GM19438 (cell line): ENCODE measurements at regions not wholly inside any gene's neighbourhood (a gene's known extent, or its start where the extent isn't known, plus 50 kb on each side); places are given as distances from the start of the nearest gene placed in this dataset.
A peak's percentile ranks its signal among the peaks of the same experiment; 100 is the strongest.

ENCODE experiments used
- ATAC-seq: cut with Tn5 transposase; IDR thresholded peaks from one replicate; pipeline ENCODE4 v1.9.1; 2021; ENCODE audit warnings: low read depth; ENCODE audit not compliant: unreplicated experiment

- no peak for ATAC-seq
Measured at GRCh38 chr2:217331523-217332416, 471.9 kb upstream of the TNP1 start.

DNA sequence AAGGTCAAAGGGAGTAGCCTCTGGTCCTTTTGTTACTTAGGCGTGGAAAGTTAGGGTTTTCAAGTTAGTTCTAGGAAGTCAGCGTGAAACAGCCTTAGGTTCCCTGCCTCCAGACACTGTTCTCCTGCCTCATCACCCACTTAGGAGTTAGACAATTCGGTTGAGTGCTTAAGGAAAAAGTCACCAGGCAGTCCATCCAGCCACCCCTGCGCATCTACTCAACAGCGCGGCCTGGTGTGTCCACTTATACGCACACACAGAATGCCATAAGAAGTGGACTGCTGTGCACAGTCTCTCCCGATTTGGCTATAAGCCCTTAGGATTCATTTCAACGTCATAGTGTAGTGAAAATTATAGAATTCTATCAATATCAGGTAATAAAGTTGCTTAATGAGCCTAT lies 470.8 kb upstream of the TNP1 start:
- ATAC-seq, result no peak

DNA sequence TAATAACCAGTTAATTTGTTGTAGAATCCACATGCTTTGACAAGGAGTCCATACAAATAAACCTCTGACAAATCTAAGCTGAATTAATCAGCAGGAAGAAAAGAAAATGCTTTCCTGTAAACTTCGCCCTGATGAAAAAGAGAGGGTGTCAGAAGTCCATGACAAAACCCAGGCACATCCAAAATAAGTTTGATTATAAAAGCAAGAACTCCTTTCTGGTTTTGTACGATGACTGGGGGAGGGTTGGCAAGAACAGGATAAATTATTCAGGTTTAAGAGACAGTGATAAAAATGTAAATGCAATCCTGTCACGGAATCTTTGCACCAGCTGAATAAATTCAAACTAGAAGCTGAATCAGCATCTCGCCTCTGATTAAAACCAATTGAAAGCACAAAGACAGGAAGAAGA lies 469.2 kb upstream of the TNP1 start:
- no peak for ATAC-seq

DNA sequence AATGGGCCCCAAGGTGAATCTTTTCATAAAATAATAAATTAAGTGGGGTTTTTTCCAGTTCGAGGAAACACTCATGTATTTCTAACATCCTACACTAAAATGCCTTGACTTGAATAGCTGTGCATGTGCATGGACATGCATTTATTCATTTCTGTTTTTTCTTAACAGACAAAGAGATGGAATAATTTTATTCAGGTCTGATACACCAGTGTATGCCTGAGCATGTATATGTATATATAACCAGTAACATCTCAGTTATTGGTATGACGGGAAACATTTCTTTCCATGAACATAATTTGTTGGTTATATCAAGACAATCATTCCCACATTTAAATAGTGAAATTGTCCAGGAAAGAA lies 468.7 kb upstream of the TNP1 start:
- no peak for ATAC-seq

DNA sequence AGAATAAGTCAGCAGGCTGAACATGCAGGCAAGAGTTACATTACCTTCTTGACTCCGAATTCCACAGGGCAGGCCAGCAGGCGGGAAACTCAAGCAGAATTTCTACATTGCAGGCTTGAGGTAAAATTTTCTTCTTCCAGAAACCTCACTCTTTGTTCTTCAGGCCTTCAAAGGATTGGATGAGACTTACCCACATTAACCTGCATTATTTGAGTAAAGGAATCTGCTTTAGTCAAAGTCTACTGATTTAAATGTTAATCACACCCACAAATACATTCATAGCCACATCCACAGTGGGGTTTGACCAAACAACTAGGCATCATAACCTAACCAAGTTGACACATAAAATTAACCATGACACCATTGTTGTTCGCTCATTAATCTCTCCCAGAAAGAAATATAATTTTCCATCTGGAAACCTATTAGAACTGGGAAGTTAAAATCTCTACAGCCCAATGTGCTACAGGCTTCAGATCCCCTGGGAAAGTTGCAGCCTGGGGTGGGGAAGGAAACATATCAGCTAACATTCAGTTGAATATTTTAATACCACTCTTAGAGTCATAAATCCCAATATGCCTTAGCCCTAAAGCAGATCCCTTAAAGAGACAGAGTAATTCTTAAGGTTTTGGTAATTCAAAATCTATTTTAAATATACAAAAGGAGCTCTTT lies 468.2 kb upstream of the TNP1 start:
- no peak for ATAC-seq

GRCh38 chr2:217326238-217327022 lies 466.6 kb upstream of the TNP1 start:
- ATAC-seq, result no peak

DNA sequence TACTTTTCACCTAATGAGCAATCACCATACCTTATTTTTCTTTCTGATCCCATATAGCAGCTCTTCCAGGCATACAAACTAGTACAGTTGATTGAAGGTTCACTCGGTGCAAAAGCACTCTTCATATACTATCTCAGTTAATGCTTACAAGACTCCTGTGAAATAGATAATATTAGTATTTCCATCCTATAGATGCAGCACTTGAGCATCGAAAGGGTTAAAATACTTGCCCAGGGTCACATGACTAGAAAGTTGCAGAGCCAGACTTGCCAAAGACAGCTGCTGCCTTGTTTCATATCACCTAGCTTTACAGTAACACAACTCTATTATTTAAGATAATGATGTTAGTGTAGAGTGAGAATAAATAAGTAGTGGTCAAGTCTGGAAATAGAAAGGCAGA lies 466.0 kb upstream of the TNP1 start:
- ATAC-seq, result no peak

DNA sequence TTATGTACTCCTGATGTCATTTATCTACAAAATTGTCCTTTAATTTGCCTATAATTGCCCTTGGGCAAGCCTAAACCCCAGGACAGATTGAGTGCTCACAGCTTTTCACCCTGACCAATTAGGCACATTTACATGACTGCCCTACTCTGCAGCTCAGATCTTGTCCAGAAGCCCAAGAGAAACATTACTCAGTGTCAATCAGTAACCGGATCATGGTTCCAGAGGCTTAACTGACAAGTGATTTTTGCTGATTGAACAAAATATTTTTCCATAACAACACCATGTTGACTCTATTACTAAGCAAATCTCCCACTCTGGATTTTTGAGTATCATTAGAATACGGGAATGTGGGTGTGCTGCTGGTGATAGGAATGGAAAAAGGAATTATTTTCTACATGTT lies 465.4 kb upstream of the TNP1 start:
- no peak for ATAC-seq

- peak; percentile 74 for ATAC-seq
Measured at GRCh38 chr2:217316743-217317142, 456.9 kb upstream of the TNP1 start.

DNA sequence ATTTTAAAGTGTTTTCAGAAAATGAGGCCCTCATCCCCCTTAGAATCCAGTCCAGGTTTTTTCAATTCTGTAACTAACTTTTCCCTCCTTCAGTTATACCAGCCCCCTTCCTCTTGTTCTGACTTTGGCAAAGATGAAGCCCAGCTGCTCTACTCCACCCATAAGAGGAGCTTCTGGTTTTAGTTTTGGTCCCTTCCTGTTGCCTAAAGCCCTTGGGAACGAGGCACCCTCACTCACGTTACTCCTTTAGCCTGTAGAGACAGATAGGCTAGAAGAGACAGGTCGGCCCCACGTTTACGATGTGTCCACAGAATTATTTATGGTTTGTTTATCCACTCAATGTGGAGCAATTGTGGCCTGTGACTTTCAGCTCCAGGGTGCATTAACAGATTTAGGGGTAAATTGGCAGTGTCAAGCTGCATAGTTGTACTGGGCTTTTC lies 454.2 kb upstream of the TNP1 start:
- no peak for ATAC-seq

DNA sequence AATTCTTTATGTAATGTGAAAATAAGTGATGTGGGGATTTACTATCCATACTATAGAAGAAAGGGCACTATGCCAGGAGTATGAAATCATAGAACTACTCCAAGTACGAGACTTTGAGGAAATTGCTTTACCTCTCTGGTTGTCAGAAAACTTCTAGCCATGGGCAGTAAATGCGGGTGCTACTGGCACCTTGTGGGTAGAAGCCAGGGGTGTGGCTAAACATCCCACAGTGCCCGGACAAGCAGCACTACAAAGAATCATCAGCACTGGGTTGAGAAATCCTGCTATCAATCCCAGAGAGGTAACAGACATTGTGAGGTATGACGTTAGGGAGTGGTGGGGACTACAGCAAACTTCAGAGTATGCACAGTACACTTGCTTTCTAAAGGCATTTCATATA lies 453.5 kb upstream of the TNP1 start:
- no peak for ATAC-seq

DNA sequence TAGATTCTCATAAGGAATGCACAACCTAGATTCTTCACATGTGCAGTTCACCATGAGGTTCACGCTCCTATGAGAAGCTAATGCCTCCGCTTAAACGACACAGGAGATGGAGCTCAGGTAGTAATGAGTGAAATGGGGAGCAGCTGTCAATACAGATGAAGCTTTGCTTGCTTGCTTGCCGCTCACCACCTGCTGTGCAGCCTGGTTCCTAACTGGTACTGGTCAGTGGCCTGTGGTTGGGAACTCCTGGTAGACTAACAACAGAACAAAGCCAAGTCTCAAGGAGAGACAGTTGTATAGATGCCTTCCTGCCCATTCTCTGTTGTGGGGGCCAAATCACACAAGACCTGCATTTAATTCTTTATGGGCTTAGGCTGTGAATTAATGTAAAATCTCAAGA lies 449.2 kb upstream of the TNP1 start:
- no peak for ATAC-seq

DNA sequence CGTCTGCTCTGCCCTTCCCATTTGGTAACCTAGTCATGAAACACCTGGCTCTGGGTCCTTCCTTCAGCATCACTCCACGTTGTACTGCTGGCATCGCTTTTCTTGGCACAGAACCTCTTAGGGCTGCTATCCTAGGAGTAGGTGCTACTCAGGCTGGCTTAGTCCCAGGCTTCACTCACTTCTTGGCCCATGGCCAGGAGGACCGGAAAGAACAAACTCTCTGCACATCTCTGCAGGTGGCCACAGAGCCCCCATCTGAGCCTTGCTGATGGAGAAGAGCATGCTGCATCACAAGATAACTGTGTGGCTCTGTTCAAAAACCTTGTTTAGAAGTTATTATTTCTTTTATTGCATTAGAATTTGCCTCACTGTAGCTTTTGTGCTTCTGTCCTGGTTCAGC lies 447.2 kb upstream of the TNP1 start:
- ATAC-seq, result no peak

DNA sequence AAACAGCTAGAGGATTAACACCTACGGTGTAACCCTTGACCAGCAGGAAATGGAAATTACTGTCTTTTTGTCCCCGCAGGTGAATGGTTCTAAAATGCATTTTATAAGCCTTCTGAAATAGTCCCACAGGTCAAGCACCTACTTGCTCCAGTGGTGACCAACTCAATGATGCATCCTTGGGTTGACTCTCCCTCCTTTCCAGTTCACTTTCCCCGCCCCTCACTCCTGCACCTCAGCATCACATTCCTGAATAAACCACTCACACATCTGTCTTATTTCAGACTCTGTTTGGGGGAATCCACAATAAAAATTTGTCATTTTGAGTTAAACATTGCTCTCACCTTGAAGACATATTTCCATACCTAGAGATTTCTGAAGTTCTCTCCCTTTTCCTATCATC lies 446.0 kb upstream of the TNP1 start:
- ATAC-seq, result no peak

DNA sequence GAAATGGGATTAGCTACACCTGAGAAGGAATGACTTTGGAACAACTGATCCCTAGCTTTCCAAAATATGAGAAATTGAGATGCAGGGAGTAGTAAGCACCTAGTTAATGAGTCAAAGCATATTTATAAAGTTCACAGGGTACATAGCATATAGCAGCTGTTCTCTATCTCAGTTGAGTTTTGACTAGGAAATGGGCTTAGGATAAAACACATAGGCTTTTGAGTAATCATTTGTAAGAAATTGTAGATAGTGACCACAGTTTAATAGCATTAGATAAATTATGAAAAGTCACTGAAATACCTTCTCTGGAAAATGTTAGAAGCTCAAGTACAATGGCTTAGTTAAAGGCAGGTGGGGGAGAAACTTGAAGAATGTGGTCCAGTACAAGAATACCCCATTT lies 444.7 kb upstream of the TNP1 start:
- ATAC-seq, result no peak

DNA sequence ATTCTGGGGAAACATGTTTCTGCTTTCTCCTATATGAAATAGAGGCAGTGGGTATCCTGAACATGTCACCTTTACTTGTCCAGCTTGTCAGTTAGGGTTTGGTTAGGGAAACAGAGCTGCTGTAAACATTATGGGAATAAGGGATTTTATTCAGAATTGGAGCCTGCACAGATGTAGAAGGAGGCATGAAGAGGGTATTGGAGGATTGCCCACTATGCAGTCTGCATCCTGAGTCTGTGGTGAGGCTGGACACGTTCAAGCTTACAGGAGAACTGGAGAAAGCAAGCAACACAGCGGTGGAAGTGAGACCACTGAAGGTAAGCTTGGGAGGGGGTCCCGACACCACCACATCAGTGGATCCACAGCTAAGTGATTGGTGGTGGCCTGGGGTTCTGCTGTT lies 443.0 kb upstream of the TNP1 start:
- no peak for ATAC-seq

DNA sequence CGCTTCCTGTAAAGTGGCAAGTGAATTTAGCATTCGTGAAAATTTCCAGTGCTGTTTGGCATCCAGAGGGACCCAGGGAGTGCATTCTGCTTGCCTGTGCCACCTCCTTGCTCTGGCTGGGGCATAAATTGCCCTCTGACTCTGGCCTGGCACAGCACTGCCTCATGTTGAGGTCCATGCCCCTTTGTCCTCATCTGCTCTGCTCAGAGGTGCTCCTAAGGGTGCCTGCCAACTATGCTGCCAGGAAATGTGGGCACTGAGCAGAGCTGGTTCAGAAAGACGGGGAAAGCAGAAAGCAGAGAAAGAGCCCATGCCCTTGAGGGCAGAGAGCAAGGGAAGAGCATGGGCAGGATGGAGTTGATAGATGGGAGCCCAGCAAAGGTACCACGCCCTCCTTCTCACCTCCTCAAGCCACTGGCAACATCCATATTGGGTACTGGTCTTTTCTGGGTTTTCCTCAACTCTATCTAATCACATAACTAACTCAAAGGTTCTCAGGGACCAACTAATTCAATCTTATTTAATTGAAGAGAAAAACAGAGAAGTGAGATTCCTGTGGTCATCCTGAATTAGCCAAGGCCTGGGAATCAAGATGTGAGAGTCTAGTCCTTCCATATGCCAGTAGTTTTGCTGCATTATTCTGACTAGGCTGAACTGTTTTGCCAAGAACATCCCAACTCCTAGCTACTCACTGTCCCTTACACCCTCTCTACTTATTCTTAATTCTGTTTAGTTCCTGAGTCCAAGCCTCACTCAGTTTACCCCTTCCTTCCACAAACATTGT lies 441.5 kb upstream of the TNP1 start:
- ATAC-seq, result no peak

DNA sequence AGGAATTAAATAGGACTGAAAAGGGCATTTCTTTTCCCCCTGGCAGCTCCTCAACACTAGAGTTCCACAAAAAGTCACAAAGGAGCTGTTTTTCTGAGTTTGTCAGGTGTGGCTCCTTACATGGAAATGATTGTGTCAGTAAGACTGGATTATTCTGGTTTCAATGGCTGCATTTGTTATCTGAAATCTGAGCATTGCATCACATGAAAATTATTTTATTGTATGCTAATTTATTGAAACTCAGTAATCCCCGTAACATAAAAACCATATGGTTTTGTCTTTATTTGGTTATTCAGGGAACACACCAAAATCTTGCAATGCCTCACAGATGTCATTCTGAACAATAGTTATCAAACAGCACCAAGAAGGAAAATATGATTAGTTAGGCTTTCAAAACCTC lies 439.7 kb upstream of the TNP1 start:
- ATAC-seq, result no peak

DNA sequence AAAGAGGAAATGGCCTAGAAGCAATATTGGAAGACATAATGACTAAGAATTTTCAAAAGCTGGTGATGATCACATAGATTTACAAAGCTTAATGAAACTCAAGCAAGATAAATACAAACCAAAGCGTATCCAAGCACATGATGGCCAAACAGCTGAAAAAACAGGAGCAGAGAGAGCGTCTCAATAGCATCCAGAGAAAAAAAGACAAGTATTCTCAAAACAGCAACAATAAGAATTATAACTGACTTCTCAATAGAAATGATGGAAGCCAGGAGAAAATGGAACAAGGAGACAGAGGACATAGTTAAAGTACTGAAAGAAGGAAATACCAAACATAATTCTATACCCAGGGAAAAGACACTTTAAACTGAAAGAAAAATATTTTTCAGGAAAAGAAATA lies 437.2 kb upstream of the TNP1 start:
- ATAC-seq, result no peak

- no peak for ATAC-seq
Measured at GRCh38 chr2:217294818-217295217, 435.0 kb upstream of the TNP1 start.

DNA sequence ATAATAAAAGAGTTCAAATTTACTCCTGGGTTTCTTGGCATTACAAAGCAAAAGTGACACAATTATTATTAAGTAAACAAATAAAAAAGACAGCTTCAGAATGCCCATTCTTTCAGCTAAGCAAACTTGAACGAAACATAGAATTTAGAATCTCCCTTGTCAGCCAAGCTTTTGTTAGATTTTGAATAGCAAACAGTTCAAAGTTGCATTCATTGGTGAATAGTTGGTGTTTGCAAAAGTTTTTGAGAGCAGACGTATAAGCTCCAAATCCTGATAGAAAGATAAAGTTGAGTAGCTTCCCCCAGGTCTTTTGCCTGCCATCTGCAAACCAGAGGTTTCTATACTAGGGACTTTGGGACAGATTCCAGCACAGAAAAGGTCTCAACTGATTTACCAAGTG lies 434.3 kb upstream of the TNP1 start:
- ATAC-seq, result no peak
